Suppressor macrophage treated with lipopolysaccharide for 1 hour (primary cell): ENCODE measurements at regions not wholly inside any gene's neighbourhood (a gene's known extent, or its start where the extent isn't known, plus 50 kb on each side); places are given as distances from the start of the nearest gene placed in this dataset.
"Not testable (repeated sequence)": the region's sequence is repeated elsewhere in the genome, so short reads cannot be mapped to it uniquely, and the experiment has no call there.

Experiments
- DNase-seq, 3 donors: peaks; one replicate each; pipeline ENCODE4 v3.0.0-alpha.2; 2020 to 2022

DNA sequence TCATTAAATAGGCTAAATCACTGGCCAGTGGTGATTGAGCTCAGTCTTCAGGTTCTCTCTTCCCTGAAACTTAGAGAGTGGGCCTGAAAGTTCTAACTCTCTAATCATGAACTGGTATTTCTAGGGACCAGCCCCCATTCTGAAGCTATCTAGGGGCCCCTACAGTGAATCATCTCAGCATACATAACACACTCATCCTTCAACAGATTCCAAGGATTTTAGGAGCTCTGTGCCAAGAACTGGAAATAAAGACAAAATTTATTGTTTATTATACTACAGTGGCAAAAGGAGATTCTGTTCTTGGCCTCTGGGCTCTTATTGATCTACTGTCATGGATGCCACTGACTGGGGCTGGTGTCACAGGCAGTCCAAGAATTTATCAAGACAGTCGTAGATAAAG, 263.8 kb upstream of the IGFBP7 start:
- DNase-seq: no peak

DNA sequence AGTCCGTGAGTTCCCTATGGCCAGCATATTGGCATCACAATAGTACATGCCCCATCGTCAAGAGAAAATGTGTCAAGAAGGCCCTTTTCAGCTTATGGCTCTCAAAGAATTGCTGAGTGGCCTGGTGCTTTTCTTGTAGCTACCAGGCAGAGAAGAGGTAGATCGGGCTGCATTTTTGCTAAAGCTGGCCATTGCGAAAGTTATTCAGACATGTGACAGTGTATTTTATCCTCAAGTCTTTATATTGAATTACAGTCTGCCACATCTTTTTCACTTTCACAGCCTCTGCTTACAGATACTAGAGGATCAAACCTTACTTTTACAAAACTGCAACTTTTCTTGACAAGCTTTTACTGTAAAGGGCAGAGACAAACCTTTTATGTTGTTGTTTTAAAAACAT, 261.5 kb upstream of the IGFBP7 start:
- no peak for DNase-seq

DNA sequence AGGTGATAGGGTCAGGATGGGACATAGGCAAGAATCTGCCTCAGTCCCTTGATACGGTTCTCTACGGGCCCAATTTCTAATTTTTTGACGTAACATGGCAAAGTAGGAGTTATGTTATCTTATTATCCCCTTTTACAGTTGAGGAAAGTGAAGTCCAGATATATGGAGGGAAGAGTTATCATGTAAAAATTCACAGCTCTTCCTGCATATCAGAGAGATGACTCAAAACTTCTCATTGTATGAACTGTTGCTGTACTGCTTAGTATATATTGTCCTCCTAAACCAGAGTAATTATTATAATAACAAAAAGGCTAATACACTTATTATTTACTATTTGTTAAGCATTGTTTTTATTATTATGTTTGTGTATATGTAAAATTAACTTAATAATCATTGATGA, 260.5 kb upstream of the IGFBP7 start:
- DNase-seq: no peak

DNA sequence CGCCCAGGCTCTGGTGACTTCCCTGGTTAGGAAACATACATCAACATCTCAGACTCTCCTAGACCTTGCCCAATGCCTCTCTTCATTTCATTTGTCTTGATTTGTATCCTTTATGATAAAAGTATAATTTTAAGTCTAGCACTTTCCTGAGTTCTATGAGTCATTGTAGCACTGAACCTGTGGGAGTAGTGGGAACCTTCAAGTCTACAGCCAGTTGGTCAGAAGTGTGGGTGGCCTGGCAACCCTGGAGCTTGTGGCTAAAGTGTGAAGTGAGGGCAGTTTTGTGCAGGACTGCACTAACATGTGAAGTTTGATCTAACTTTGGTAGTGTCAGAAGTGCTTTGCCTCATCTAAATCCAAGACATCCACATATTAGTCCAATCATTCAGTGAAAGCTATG, 259.3 kb upstream of the IGFBP7 start:
- DNase-seq: no peak

DNA sequence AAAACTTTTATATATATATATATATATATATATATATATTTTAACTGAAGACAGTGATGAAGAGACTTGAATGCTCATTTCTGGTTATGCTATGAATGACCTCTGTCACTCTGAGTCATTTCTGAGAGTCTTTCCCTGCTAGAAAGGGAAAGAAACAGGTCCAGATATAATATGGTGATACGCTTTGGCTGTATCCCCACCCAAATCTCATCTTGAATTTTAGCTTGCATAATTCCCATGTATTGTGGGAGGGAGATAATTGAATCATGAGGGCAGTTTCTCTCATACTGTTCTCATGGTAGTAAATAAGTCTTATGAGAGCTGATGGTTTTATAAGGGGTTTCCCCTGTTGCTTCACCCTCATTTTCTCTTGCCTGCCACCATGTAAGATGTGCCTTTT, 254.1 kb upstream of the IGFBP7 start:
- no peak for DNase-seq

DNA sequence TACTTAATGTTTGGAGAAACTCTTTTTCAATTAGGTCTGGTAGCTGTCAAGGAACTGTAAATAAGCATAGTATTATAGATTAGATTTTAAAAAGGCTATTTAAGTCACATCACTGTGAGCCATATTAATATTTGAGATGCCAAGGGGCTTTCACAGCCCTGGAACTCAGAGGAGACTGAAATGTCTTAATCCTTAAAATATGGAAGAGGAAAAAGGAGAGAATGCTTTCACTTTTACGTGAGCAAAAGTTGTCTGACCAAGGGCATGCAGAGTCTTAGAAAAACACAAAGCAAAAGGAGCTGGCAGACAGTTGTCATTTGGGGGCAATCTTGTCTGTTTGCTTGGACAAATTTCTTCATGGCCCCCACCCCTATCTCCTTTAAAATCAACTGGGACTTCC, 253.2 kb upstream of the IGFBP7 start:
- DNase-seq: no peak

DNA sequence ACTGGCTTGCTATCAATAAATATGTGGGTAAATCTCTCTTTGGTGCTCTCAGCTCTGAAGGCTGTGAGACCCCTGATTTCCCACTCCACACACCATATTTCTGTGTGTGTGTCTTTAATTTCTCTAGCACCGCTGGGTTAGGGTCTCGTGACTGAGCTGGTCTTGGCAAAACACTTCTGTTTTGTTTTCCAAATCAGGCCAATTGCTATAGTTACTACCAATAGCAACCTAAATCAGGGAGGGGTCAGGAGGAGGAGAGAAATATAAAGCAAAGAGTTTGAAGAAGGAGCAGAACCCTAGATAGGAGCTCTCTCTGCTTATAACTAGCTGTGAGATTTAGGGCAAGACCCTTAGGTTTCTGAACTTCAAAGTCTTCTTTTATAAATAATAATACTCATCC, 250.5 kb upstream of the IGFBP7 start:
- DNase-seq: no peak

DNA sequence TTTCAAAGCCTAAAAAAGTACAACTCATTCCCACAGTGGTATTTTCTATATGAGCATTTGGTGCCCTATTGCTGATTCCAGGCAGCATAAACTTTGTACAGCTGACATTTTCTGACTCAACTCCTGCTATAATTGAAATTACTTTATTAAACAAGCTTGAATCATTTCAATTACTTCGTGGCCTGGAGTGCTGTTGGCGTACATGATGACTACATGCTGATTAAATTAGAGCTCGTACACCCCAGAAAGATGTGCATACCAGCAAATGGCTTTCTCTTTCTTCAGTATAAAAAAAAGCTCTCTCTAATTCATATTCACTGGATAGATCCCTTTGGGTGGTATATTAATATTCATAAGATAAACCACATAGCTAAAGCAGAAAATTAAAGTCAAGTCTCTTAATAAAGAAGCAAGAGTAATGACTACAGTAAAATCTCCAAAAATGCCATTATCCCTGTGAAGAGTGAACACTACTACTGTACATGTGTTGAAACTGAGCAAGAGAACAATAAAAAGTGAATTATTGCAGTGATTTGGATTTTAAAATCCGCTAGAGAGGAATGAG, 245.0 kb upstream of the IGFBP7 start:
- no peak for DNase-seq

DNA sequence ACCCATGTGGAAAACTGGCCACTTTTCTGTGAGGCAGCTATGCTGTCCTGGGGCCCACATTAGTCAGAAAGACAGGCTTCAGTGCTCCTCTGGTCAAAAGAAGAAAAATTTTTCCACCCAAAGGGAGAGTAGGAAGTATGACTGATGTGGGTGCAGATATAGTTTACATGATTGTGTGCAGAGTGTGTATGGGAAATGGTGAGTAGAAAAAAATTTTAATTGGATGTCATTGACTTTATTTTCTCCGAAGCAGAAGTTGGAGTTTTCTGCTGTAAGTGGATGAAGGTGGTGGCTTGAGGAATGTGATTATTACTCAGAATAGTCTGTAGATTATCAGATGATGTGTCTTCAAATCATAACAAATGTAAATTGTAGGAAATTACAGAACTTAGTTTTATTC, 241.5 kb upstream of the IGFBP7 start:
- DNase-seq: no peak

DNA sequence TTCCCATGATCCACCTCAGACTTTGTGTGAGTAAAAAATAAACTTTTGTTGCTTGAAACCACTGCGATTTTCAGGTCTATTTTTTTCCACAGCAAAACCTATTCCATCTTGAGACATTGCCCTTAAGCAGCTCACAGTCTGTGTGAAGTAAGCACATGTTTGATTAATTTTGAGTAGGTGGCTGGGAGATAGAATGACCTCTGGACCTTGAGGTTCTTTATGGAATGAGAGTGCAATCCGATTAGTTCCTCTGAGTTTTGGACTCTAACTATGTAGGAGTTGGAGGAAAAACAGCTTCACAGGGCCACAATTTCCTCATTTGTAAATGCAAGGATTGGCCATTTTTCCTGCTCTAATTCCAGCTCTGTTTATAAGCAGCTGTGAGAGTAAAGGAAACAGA, 234.1 kb upstream of the IGFBP7 start:
- no peak for DNase-seq

DNA sequence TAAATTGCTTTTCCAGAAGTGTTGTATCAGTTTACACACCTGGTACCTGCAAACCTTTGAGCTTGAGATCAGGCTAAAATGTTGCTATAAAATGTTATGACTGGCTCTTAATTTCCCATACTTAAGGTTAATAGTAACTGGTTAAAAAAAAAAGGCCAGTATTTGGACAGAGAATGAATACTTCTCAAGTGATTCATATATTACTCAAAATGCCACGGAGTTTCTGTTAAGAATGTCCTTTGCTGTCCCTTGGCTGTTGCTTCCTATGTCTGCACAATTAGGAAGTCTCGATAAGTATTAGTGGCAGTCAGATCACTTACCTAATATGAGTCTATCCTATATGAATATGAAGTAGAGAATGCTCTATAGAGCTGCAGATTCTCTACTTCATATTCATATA, 232.2 kb upstream of the IGFBP7 start:
- no peak for DNase-seq

DNA sequence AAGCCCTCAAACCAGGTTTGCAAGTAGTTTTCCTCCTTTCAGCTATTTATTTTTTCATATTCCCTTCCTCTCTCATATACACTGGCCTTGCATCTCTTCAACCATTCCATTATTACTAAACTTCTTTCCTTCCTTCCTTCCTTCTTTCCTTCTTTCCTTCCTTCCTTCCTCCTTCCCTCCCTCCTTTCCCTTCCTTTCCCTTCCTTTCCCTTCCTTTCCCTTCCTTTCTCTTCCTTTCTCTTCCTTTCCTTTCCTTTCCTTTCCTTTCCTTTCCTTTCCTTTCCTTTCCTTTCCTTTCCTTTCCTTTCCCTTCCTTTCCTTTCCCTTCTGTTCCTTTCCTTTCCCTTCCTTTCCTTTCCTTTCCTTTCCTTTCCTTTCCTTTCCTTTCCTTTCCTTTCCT, 228.7 kb upstream of the IGFBP7 start:
- not testable (repeated sequence) for DNase-seq

DNA sequence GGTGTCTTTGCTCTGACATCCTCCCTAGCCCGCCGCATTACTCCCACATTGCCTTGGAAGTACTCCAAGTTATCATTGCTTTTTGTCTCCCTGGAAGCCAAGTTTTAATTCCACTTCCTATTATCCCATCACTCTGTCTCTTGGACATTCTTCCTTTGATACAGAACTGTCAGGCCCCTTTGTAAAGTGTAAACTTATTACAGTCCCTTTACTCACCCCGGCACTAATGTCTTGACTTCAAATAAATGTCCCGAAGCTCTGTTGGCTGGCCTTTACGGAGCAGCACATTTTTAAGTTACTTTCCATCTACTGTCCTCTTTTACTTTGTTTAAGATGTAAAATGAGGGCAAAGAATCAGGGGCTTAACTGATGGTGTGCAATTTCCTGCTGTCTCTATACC, 223.5 kb upstream of the IGFBP7 start:
- DNase-seq: no peak

DNA sequence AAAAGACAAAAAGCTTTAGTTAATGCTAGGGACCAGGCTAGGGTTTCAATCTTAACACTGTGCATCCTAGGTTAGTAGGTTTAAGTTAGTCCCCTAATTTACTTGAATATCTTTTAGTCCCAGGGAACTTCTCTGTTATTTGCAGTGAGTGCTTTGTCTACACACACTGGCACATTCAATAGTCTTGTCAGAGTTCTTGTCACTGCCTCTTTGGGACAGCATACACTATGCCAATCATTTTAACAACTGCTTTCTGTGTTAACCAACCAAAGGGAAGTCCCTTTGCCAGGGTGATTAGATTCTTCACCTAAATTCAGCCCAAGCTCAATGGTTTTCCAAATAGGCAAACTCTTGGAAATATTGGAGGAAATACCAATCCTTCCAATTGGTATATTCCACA, 221.8 kb upstream of the IGFBP7 start:
- no peak for DNase-seq

DNA sequence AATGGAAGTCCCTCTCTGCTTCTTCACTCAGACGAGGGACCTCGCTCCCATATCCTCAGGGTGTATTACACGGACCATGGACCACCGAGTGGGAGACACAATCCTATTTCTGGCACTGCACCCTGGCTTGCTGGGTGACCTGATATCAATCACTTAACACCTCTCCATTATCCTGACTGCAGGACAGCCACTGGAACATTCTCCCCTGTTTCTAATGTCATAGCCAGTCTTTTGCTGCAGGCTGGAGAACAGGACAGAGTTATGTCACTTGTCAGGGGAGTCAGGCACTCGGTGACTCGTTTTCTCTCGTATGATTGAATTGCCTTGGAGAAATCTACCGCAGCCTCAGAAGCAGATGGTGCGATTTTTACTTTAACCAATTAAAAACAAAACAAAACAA, 219.1 kb upstream of the IGFBP7 start:
- no peak for DNase-seq

DNA sequence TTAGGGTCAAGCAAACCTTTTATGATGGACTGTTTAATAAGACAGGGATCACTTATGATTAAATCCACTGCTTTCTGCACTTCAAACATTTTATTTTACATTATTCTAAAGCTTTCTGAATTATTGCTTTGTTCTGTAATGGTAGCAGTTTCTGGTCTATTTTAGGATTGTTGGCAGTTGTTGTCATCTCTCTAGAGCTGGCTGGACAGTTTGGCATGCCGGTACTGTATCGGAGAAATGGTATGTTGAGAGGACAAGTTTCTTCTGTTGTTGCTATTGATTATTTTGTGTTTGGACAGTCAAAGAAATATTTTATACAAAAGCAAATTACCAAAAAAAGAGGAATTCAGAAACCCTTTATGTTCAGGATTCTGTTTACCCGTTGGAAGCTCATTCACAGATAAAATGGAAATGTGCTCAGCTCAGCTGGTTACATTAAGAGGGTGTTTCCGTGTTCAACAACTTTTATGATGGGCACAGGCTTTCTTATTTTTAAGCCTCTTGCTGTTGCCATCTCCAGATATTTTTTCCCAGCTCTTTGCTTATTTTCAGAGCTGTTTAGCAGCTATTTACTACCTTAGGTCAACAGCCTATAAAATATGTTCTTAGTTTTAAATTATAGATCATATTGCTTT, 214.6 kb upstream of the IGFBP7 start:
- no peak for DNase-seq

DNA sequence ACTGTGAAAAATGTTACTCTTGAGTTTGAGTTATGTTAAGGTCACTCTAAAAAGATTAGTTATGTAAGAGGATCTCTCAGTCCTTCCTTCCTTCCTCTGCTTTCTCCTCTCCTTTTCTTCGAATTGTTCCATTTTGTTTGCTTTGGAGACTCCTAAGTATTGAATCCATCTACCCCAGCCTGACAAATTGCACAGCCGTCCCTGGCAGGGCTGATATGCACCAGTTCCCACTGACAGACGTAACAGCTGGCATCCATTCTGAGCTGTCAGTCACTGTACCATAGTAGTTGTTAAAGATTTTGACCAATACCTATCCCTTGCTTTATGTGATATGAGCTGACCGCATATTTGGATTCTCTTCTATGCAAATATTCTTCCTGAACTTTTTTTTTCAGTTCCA, 210.7 kb upstream of the IGFBP7 start:
- no peak for DNase-seq

DNA sequence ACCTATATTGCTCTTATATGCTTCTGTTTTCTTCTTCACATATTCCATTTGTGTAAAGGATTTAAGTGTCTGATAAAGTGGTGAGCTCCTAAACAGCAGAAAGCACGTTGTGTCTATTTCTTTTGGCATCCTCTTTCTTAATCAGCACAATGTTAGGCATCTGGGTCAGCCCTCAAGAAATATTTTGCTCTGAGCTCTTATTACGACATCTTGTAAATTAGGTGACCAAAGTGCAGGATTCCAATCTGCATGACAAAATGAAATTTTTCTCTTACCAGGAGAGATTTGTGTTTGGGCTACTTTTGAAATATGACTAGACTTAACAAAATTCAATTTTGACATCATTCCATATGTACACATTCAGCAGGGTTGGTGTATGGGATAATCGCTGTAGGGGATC, 210.0 kb upstream of the IGFBP7 start:
- no peak for DNase-seq

DNA sequence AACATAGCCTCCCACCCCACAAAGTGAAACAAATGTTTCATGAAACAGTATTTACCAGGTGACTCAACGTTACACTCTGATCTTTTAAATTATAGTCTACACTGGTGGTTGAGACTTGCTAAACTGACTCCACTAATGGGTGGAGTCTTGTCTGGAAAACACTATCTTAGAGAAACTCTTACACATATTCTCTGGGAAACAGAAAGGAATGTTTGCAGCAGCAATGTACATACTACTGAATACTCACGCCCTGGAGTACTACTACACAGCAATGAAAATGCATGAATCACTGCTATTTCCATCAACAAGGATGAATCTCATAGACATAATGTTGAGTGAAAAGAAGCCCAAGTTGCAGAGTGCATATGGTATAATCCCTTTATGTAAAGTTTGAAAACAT, 208.5 kb upstream of the IGFBP7 start:
- DNase-seq: no peak

DNA sequence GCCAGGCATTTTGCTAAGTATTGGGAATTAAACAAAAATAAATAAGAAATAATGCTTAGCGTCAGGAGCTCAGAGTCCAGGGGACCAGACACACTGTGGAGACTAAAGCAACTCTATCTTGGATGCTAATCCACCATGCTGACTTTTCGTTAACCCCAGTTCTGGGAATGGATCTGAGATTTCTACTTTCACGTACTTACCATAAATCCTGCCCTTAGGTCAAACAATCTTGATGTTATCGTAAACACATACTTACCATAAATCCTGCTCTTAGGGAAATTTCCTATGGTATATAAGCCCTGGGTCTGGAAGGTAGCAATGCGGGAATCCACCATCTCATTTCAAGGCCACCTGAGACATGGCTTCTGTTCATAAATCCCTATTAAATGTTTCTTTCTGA, 204.5 kb upstream of the IGFBP7 start:
- DNase-seq: no peak

DNA sequence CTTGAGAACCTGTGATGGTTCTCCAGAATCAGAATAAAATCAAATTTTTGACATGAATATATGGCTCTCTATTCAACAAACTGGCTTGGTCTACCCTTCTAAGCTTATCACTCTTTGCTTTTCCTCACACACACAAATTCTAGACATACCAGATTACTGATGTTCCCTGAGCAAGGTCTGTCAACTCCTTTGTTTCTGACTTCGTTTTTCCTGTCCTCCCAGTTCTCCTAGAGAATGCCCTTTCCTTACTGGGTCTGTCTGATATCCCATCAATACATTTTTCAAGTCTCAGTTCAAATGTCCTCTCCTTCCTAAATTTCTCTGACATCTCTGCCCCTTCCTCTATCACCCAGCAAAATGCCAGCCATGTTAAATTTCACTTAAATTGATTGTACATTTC, 202.1 kb upstream of the IGFBP7 start:
- no peak for DNase-seq

DNA sequence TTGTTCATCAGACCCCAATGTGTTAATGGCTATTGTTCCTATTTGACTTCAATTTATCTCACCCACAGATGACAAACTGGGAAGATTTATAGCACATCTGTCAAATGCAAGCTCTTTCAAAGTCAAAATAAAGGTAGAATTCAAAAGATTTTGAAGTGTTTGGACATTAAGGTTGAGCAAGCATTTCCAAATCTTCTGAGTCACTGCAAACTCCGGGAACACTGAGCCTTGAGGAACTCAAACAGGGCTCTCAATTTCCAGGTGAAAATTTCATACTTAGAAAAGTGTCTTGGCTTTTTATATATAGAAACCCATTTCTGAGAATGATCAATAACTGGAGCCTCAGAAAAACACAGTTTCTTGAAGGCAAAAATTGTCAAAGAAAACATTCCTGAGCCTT, 199.5 kb upstream of the IGFBP7 start:
- DNase-seq: no peak

DNA sequence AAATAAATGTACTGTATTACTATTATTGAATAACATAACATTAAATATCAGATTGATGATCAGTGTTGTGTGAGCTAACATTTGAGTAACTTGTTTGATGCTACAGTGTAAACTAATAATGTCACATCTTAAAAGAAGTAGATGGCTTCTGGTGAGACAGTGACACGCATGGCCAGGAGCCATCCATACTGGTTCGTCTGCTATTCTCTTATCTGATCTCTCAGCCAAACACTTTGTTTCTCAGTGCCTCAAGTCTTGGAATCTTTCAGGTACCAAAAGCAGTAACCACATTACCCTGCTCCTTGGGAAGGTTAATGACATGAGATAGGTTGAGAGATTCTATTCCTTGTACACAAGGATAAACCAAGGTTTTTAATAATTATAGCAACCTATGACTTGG, 198.1 kb upstream of the IGFBP7 start:
- DNase-seq: no peak

DNA sequence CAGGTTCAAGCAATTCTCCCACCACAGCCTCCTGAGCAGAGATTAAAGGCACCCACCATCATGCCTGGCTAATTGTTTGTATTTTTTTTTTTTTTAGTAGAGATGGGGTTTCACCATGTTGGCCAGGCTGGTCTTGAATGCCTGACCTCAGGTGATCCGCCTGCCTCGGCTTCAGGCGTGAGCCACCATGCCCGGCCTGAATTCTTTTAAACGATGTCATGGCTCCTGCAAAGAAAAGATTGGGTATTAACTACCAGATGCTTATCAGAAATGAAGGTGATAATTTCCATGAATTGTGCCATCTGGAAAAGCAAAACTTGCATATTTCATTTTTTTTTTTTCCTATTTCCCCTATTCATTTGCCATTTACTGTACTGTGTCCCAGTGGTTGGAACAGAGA, 195.7 kb upstream of the IGFBP7 start:
- no peak for DNase-seq

DNA sequence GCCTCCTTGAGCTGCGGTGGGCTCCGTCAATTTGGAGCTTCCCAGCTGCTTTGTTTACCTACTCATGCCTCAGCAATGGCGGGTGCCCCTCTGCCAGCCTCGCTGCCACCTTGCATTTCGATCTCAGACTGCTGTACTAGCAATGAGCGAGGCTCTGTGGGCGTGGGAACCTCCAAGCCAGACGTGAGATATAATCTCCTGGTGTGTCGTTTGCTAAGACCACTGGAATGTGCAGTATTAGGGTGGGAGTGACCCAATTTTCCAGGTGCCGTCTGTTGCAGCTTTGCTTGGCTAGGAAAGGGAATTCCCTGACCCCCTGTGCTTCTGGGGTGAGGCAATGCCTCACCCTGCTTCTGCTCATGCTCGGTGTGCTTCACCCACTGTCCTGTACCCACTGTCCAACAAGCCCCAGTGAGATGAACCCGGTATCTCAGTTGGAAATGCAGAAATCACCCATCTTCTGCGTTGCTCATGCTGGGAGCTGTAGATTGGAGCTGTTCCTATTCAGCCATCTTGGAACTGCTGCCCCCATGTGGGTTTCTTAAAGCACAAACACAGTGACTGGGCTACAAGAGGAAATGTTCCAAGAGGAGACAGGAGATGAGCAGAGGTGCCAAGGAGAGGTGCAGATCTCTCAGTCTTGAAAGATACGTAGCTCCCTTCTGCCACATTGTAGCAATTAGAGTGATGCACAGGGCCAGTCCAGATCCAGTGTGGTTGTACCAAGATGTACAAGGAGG, 193.0 kb upstream of the IGFBP7 start:
- DNase-seq: no peak
